ENCODE measurements at regions not wholly inside any gene's neighbourhood (a gene's known extent, or its start where the extent isn't known, plus 50 kb on each side); places are given as distances from the start of the nearest gene placed in this dataset.

DNA sequence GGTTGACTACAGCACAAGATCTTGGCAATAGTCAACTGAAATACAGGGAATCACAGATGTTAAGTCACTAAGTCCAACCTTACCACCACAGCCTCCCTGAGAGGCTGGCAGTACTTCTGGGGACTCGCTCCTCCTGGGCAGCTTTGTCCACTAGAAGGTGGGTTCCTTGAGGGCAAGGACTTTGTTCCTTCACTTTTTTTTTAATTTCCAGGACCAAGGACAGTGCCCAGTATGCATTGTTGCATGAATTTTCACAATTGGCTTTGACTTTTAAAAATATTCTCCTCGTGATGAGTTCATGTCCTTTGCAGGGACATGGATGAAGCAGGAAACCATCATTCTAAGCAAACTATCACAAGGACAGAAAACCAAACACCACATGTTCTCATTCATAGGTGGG is 96.7 kb upstream of the IGSF21 start:
- no peak overlapping the region for H3K4me3 ChIP-seq (ENCODE audit: low read depth in 2 of 2, low read length in 1 of 2)
- H3K27ac ChIP-seq (ENCODE audit: low read depth in 2 of 2, low read length in 1 of 2): no peak overlapping the region
- no peak for DNase-seq
- POLR2A ChIA-PET: no interaction called here
- H3F3A ChIP-seq (replicated peaks; ENCODE audit: insufficient read depth): no peaks in the 10 kb centered on the region
- TF ChIP-seq JUND (IDR thresholded peaks at IDR 0.05) (no peak), REST (IDR thresholded peaks at IDR 0.05; ENCODE audit: low read depth, low read length) (peak; percentile 60; the same call in 1 of the 2 replicates)
- H3K79me2 ChIP-seq (ENCODE audit: insufficient read depth): no peaks in the 10 kb centered on the region
- no peaks in the 10 kb centered on the region for H3K9me2 ChIP-seq
- no peaks in the 10 kb centered on the region for H4K20me1 ChIP-seq (ENCODE audit: insufficient read depth)
- no peak overlapping the region for H2AFZ ChIP-seq (ENCODE audit: low read depth)
- 18% methylated on average over 2 of the region's 2 CpGs for WGBS (ENCODE audit: low lambda C conversion rate)
- H3K9me3 ChIP-seq: no peaks in the 10 kb centered on the region
- CTCF ChIA-PET: no interaction called here
- no peaks in the 10 kb centered on the region for H3K27me3 ChIP-seq (ENCODE audit: insufficient read depth)
- H3K4me2 ChIP-seq: no peak overlapping the region
- H3K36me3 ChIP-seq (replicated peaks in 1 of 2; ENCODE audit: control insufficient read depth in 1 of 2, insufficient read depth in 2 of 2, low read length in 1 of 2): no peaks in the 10 kb centered on the region
- peaks cover 0 to 2% of the 10 kb centered on the region in 2 experiments; a peak in 1 of 4 replicates for H3K4me1 ChIP-seq (ENCODE audit: control insufficient read depth in 1 of 2, insufficient read depth in 2 of 2, low read depth in 1 of 2, low read length in 1 of 2)
- H3K9ac ChIP-seq: no peak overlapping the region

- H3K27me3 ChIP-seq (ENCODE audit: insufficient read depth): no peaks in the 10 kb centered on the region
- H3K4me2 ChIP-seq: no peak overlapping the region
- no peaks in the 10 kb centered on the region for H3K36me3 ChIP-seq (replicated peaks in 1 of 2; ENCODE audit: control insufficient read depth in 1 of 2, insufficient read depth in 2 of 2, low read length in 1 of 2)
- no peaks in the 10 kb centered on the region for H4K20me1 ChIP-seq (ENCODE audit: insufficient read depth)
- H3K9ac ChIP-seq: no peak overlapping the region
- no peak for TF ChIP-seq EZH2phosphoT487 (IDR thresholded peaks at IDR 0.05; ENCODE audit: borderline replicate concordance, low read depth)
- no peak for TF ChIP-seq RAD21 (IDR thresholded peaks at IDR 0.05; ENCODE audit: low read length)
- no peak for TF ChIP-seq FOXM1 (IDR thresholded peaks at IDR 0.05; ENCODE audit: low read depth)
- TF ChIP-seq MXI1 (IDR thresholded peaks at IDR 0.05; ENCODE audit: low read depth, low read length): no peak
- no peak for TF ChIP-seq RFX5 (IDR thresholded peaks at IDR 0.05; ENCODE audit: low read length)
- TF ChIP-seq YY1 (IDR thresholded peaks at IDR 0.05; ENCODE audit: low read depth): no peak
- TF ChIP-seq POLR2AphosphoS5 (IDR thresholded peaks at IDR 0.05; ENCODE audit: low read depth, low read length): no peak
- TF ChIP-seq TCF12 (IDR thresholded peaks at IDR 0.05): no peak
- TF ChIP-seq JUND (IDR thresholded peaks at IDR 0.05): no peak
- no peak for TF ChIP-seq SMC3 (IDR thresholded peaks at IDR 0.05; ENCODE audit: low read depth, low read length)
- no peak for TF ChIP-seq FOSL2 (IDR thresholded peaks at IDR 0.05; ENCODE audit: borderline replicate concordance, low read depth)
- no peak for TF ChIP-seq MEF2A (IDR thresholded peaks at IDR 0.05; ENCODE audit: borderline replicate concordance, low read depth)
- TF ChIP-seq, protein P1, sequence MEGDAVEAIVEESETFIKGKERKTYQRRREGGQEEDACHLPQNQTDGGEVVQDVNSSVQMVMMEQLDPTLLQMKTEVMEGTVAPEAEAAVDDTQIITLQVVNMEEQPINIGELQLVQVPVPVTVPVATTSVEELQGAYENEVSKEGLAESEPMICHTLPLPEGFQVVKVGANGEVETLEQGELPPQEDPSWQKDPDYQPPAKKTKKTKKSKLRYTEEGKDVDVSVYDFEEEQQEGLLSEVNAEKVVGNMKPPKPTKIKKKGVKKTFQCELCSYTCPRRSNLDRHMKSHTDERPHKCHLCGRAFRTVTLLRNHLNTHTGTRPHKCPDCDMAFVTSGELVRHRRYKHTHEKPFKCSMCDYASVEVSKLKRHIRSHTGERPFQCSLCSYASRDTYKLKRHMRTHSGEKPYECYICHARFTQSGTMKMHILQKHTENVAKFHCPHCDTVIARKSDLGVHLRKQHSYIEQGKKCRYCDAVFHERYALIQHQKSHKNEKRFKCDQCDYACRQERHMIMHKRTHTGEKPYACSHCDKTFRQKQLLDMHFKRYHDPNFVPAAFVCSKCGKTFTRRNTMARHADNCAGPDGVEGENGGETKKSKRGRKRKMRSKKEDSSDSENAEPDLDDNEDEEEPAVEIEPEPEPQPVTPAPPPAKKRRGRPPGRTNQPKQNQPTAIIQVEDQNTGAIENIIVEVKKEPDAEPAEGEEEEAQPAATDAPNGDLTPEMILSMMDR (IDR thresholded peaks at IDR 0.05): no peak
- no peak for TF ChIP-seq PBX3 (IDR thresholded peaks at IDR 0.05)
- TF ChIP-seq GABPA (IDR thresholded peaks at IDR 0.05; ENCODE audit: low read depth): no peak
- TF ChIP-seq, protein P2, sequence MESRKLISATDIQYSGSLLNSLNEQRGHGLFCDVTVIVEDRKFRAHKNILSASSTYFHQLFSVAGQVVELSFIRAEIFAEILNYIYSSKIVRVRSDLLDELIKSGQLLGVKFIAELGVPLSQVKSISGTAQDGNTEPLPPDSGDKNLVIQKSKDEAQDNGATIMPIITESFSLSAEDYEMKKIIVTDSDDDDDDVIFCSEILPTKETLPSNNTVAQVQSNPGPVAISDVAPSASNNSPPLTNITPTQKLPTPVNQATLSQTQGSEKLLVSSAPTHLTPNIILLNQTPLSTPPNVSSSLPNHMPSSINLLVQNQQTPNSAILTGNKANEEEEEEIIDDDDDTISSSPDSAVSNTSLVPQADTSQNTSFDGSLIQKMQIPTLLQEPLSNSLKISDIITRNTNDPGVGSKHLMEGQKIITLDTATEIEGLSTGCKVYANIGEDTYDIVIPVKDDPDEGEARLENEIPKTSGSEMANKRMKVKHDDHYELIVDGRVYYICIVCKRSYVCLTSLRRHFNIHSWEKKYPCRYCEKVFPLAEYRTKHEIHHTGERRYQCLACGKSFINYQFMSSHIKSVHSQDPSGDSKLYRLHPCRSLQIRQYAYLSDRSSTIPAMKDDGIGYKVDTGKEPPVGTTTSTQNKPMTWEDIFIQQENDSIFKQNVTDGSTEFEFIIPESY (IDR thresholded peaks at IDR 0.05; ENCODE audit: borderline replicate concordance, low read depth): no peak
- no peak for TF ChIP-seq TEAD4 (IDR thresholded peaks at IDR 0.05; ENCODE audit: borderline replicate concordance, insufficient read depth)
- no peak for TF ChIP-seq SIN3A (IDR thresholded peaks at IDR 0.05; ENCODE audit: borderline replicate concordance, low read depth, low read length)
- no peak overlapping the region for H3K4me3 ChIP-seq (ENCODE audit: low read depth in 2 of 2, low read length in 1 of 2)
- no peaks in the 10 kb centered on the region for H3K9me2 ChIP-seq
- no peak overlapping the region for H3K27ac ChIP-seq (ENCODE audit: low read depth in 2 of 2, low read length in 1 of 2)
- DNase-seq: no peak
- no peaks in the 10 kb centered on the region for H3F3A ChIP-seq (replicated peaks; ENCODE audit: insufficient read depth)
- ChIA-PET POLR2A (no interaction called here), CTCF (no interaction called here)
- no peaks in the 10 kb centered on the region for H3K79me2 ChIP-seq (ENCODE audit: insufficient read depth)
- H3K9me3 ChIP-seq: no peaks in the 10 kb centered on the region
- no peaks in the 10 kb centered on the region; a peak in 1 of 4 replicates for H3K4me1 ChIP-seq (ENCODE audit: control insufficient read depth in 1 of 2, insufficient read depth in 2 of 2, low read depth in 1 of 2, low read length in 1 of 2)
- WGBS (ENCODE audit: low lambda C conversion rate): 31% methylated on average over 1 of the region's 1 CpG
- H2AFZ ChIP-seq (ENCODE audit: low read depth): no peak overlapping the region
These were observed 95.9 kb upstream of the IGSF21 start for GRCh38 chr1:18011703-18012102.
